Activated naive CD4-positive, alpha-beta T cell treated with anti-CD3 and anti-CD28 coated beads for 36 hours (primary cell): ENCODE measurements at regions not wholly inside any gene's neighbourhood (a gene's known extent, or its start where the extent isn't known, plus 50 kb on each side); places are given as distances from the start of the nearest gene placed in this dataset.
"Not testable (repeated sequence)": the region's sequence is repeated elsewhere in the genome, so short reads cannot be mapped to it uniquely, and the experiment has no call there.

Experiments
- CTCF ChIA-PET: fragments of 350-600 bp; sonication (Branson Sonifier 250); formaldehyde crosslinking; loops from one replicate; lab custom pipeline; 2021; ENCODE audit warnings: antibody characterized with exemption; lab: Charles Lee
- DNase-seq: peaks from one replicate; pipeline ENCODE4 v3.0.0-alpha.2; 2020
- H3K27ac Mint-ChIP-seq: one replicate; pipeline ENCODE4 v1.8.0; 2021; ENCODE audit warnings: mild to moderate bottlenecking, mixed read lengths
- H3K27me3 Mint-ChIP-seq: one replicate; pipeline ENCODE4 v1.8.0; 2021; ENCODE audit warnings: low read depth, mixed read lengths
- H3K36me3 Mint-ChIP-seq: one replicate; pipeline ENCODE4 v1.8.0; 2021; ENCODE audit warnings: low read depth, mixed read lengths
- H3K4me1 Mint-ChIP-seq: one replicate; pipeline ENCODE4 v1.8.0; 2021; ENCODE audit warnings: low read depth, mixed read lengths
- H3K4me3 Mint-ChIP-seq: one replicate; pipeline ENCODE4 v1.8.0; 2021; ENCODE audit warnings: mild to moderate bottlenecking, moderate library complexity, mixed read lengths
- H3K9me3 Mint-ChIP-seq: one replicate; pipeline ENCODE4 v1.8.0; 2021; ENCODE audit warnings: mixed read lengths
- intact Hi-C: fragments of 100-400 bp; cut with micrococcal nuclease; formaldehyde crosslinking; loops from one replicate; pipeline ENCODE4 v1.15.1; 2023

- DNase-seq, intact Hi-C loops, H3K27me3 Mint-ChIP-seq, CTCF ChIA-PET, H3K4me3 Mint-ChIP-seq, H3K36me3 Mint-ChIP-seq, H3K4me1 Mint-ChIP-seq, H3K27ac Mint-ChIP-seq: not testable (repeated sequence)
- peaks cover 12% of the 10 kb centered on the region for H3K9me3 Mint-ChIP-seq
These were observed 942.0 kb upstream of the ROBO1 start for GRCh38 chr3:80709597-80710322.

DNA sequence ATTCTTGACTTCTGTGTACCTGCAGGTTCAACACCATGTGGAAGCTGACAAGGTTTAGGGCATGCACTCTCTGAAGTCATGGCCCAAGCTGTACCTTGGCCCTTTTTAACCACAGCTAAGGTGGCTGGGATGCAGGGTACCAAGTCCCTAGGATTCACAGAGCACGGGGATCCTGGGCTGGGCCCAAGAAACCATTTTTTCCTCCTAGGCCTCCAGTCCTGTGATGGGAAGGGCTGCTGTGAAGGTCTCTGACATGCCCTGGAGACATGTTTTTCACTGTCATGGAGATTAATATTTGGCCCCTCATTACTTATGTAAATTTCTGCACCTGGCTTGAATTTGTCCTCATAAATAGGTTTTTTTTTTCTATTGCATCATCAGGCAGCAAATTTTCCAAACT lies 937.5 kb upstream of the ROBO1 start:
- no peaks in the 10 kb centered on the region for H3K4me1 Mint-ChIP-seq
- no peak overlapping the region for H3K4me3 Mint-ChIP-seq
- CTCF ChIA-PET: no interaction called here
- H3K9me3 Mint-ChIP-seq: peaks cover 4% of the 10 kb centered on the region
- no peaks in the 10 kb centered on the region for H3K27me3 Mint-ChIP-seq
- intact Hi-C loops: no loop called here
- H3K27ac Mint-ChIP-seq: no peak overlapping the region
- no peaks in the 10 kb centered on the region for H3K36me3 Mint-ChIP-seq
- no peak for DNase-seq

DNA sequence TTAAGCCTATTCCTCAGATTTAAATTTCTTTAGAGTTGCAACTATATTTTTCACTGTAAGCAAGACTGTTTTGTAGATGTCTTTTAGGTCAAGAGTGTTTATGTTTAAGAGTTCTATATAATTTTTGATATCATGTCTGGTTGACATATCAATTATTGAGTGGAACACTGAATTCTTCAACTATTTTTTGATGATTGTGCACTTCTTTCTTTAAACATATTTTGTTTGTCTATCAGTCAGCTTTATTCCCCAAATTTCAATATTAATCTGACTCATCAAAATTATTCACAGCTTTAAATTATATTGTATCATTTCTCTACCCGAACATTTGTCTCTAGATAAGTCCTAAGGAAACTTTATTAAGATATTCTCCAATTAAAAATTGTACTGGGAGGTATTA lies 933.6 kb upstream of the ROBO1 start:
- Mint-ChIP-seq H3K27ac (no peak overlapping the region), H3K27me3 (no peaks in the 10 kb centered on the region), H3K4me1 (no peaks in the 10 kb centered on the region), H3K9me3 (peaks cover 4% of the 10 kb centered on the region), H3K36me3 (no peaks in the 10 kb centered on the region), H3K4me3 (no peak overlapping the region)
- DNase-seq: no peak
- CTCF ChIA-PET: no interaction called here
- intact Hi-C loops: no loop called here

DNA sequence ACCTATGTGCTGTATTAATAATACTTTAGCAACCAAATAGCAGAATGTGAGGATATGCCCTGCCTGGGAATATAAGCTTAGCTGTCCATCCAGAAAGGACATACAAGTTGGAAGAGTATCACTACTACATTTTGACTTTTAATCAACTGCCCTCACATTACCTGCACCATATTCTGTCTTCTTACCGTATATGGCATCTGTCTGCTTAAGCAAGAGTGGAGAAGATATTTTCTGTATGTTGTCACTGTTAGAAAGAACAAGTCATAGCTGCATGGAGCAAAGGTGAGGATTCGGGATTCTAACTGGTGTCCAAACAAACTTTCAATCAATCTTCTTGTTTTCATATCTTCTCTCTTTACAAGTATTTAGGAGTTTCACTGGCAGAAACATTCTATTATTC lies 929.5 kb upstream of the ROBO1 start:
- no peak for DNase-seq
- Mint-ChIP-seq H3K27me3 (no peaks in the 10 kb centered on the region), H3K27ac (no peak overlapping the region), H3K4me3 (no peak overlapping the region), H3K36me3 (no peaks in the 10 kb centered on the region), H3K9me3 (peaks cover 3% of the 10 kb centered on the region), H3K4me1 (no peaks in the 10 kb centered on the region)
- CTCF ChIA-PET: no interaction called here
- intact Hi-C loops: no loop called here

DNA sequence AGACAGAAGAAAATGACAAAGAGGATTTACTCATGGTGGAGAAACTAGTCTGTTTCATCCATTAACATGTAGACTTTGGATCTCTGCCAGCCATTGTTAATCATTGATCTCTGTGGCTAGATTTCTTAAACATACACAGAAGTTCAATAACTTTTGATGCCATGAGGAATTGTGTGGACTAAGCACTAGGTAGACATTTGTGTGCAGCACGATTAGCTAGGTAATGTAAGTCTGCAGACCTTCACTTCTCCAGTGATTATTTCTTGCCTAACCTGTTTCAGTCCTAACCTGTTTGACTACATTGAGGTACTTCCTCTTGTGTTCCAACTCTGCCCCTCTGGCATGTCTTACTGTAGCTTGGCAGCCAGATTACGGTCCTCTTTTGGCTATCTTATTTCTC lies 928.5 kb upstream of the ROBO1 start:
- no peak overlapping the region for H3K4me3 Mint-ChIP-seq
- DNase-seq: no peak
- H3K36me3 Mint-ChIP-seq: no peaks in the 10 kb centered on the region
- H3K27ac Mint-ChIP-seq: no peak overlapping the region
- intact Hi-C loops: no loop called here
- H3K27me3 Mint-ChIP-seq: no peaks in the 10 kb centered on the region
- peaks cover 6% of the 10 kb centered on the region for H3K9me3 Mint-ChIP-seq
- CTCF ChIA-PET: no interaction called here
- H3K4me1 Mint-ChIP-seq: no peaks in the 10 kb centered on the region

- CTCF ChIA-PET: no interaction called here
- no peaks in the 10 kb centered on the region for H3K27me3 Mint-ChIP-seq
- peaks cover 6% of the 10 kb centered on the region for H3K9me3 Mint-ChIP-seq
These were observed 921.0 kb upstream of the ROBO1 start for GRCh38 chr3:80688814-80689213.

DNA sequence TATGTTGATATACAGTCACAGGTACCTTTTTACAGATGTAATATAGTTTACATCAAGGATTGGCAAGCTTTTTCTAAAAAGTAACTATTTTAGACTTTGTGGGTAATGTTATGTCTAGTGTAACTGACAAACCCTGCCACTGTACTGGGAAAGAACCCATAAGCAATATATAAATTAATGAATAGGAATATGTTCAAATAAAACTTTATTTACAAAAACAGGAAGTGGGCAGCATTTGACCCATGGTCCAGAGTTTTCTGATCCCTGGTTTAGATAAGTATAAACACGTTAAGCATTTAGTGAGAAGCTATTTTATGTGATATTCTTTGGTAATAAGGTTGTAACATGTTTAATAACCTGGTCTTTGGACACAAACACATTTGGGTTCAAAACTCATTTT lies 915.2 kb upstream of the ROBO1 start:
- intact Hi-C loops: no loop called here
- Mint-ChIP-seq H3K36me3 (no peaks in the 10 kb centered on the region), H3K27ac (no peak overlapping the region), H3K4me1 (no peaks in the 10 kb centered on the region), H3K4me3 (no peak overlapping the region), H3K27me3 (no peaks in the 10 kb centered on the region), H3K9me3 (peaks cover 6% of the 10 kb centered on the region)
- no peak for DNase-seq
- CTCF ChIA-PET: no interaction called here

More at GRCh38 chr3:80688814-80689213, 921.0 kb upstream of the ROBO1 start:
- intact Hi-C loops: loop anchor here (5.0 kb wide), 1 partner anchor 1167 kb away; no protein-coding TSS in a partner anchor
- no peak for DNase-seq
- no peaks in the 10 kb centered on the region for H3K4me1 Mint-ChIP-seq
- no peaks in the 10 kb centered on the region for H3K36me3 Mint-ChIP-seq
- H3K4me3 Mint-ChIP-seq: no peak overlapping the region
- no peak overlapping the region for H3K27ac Mint-ChIP-seq

- Mint-ChIP-seq H3K36me3 (no peaks in the 10 kb centered on the region), H3K4me3 (no peak overlapping the region), H3K9me3 (peaks cover 6% of the 10 kb centered on the region), H3K4me1 (no peaks in the 10 kb centered on the region), H3K27me3 (no peaks in the 10 kb centered on the region), H3K27ac (no peak overlapping the region)
- intact Hi-C loops: no loop called here
- CTCF ChIA-PET: no interaction called here
- DNase-seq: no peak
These were observed 914.4 kb upstream of the ROBO1 start for GRCh38 chr3:80682235-80682634.

DNA sequence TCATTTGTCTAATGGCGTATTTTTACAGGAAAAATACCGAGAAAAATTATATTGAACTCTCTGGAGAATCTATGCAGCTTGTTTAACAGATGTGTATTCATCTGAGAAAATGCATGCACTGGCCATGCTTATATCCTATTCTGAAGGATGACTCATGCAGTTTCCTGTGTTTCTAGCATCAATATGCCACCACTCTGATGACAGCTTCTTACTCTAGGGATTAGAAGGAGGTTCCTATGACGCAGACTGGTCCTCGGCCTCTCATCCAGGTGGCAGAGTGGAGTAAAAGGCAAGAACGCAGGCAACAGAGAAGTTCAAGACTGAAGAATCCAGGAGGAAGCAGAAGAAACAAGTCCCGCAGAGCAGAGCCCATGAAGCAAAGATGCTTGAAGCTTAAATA lies 910.0 kb upstream of the ROBO1 start:
- peaks cover 11% of the 10 kb centered on the region for H3K9me3 Mint-ChIP-seq
- intact Hi-C loops: no loop called here
- H3K27ac Mint-ChIP-seq: no peak overlapping the region
- H3K4me3 Mint-ChIP-seq: no peak overlapping the region
- no peaks in the 10 kb centered on the region for H3K36me3 Mint-ChIP-seq
- no peak for DNase-seq
- H3K4me1 Mint-ChIP-seq: no peaks in the 10 kb centered on the region
- H3K27me3 Mint-ChIP-seq: no peaks in the 10 kb centered on the region
- CTCF ChIA-PET: no interaction called here

DNA sequence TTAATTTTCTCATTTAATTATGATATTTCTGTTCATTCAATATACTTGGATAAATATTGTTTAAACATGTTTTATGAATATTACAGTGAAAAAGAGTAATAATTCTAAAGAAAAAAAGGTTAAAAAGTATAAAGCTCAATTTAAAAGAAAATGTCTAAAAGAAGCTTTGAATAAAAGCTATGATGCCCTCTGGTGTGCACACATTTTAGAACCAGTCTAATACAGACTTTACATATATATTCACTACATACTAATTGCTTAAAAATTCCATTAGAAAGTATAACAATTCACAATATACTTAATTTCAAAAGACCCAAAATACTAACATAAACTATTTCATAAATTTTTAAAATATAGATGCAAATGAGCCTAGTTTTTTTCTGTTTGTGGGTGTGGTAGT lies 909.1 kb upstream of the ROBO1 start:
- no peaks in the 10 kb centered on the region for H3K27me3 Mint-ChIP-seq
- DNase-seq: no peak
- intact Hi-C loops: no loop called here
- CTCF ChIA-PET: interaction anchor here (0.8 kb wide), 1 partner anchor 1157 kb away, joined by 3 read pairs; no protein-coding TSS in a partner anchor
- no peaks in the 10 kb centered on the region for H3K4me1 Mint-ChIP-seq
- peaks cover 7% of the 10 kb centered on the region for H3K9me3 Mint-ChIP-seq
- no peaks in the 10 kb centered on the region for H3K36me3 Mint-ChIP-seq
- no peak overlapping the region for H3K4me3 Mint-ChIP-seq
- H3K27ac Mint-ChIP-seq: no peak overlapping the region

DNA sequence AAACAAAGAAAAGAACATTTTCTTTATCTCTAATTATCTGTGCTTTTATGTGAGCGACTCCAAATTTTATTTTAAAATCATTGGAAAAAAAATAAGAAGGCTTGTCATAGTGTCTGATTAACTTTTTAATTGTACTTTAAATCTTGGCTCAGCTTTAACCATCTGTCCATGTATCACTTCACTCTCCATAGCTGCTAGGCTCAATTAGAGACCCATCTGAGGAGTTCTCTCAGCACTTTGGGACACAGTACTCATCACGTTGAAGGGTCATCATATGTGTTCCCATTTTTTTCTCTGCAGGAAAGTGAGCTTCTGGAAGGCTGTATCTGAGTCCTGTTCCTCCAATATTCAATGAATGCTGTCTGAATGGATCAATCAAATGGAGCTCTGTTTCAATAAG lies 908.5 kb upstream of the ROBO1 start:
- DNase-seq: no peak
- CTCF ChIA-PET: interaction anchor here (0.8 kb wide), 1 partner anchor 1156 kb away, joined by 3 read pairs; no protein-coding TSS in a partner anchor
- H3K4me1 Mint-ChIP-seq: no peaks in the 10 kb centered on the region
- H3K27ac Mint-ChIP-seq: no peak overlapping the region
- no peak overlapping the region for H3K4me3 Mint-ChIP-seq
- no peaks in the 10 kb centered on the region for H3K27me3 Mint-ChIP-seq
- no peaks in the 10 kb centered on the region for H3K36me3 Mint-ChIP-seq
- H3K9me3 Mint-ChIP-seq: peaks cover 5% of the 10 kb centered on the region
- intact Hi-C loops: no loop called here

DNA sequence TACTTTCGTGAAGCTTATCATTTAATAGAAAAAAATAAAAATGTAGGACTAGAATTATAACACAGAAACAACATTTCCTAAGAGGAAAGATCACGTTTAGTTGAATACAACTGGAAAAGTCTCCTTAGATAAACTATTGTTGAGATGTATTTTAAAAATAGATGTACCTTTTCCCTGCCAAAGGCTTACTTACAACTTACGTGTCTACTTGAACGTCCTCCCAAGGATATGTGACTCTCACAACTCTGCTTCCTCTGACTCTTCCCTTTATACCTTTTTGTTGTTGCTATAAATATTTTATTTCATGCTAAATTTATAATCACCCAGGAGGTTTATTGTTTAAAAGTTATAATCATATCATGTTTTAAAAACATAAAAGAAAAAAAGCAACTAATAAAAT lies 908.0 kb upstream of the ROBO1 start:
- H3K4me1 Mint-ChIP-seq: no peaks in the 10 kb centered on the region
- H3K36me3 Mint-ChIP-seq: no peaks in the 10 kb centered on the region
- H3K27ac Mint-ChIP-seq: no peak overlapping the region
- H3K9me3 Mint-ChIP-seq: peaks cover 5% of the 10 kb centered on the region
- no peaks in the 10 kb centered on the region for H3K27me3 Mint-ChIP-seq
- no peak for DNase-seq
- CTCF ChIA-PET: no interaction called here
- intact Hi-C loops: no loop called here
- H3K4me3 Mint-ChIP-seq: no peak overlapping the region

GRCh38 chr3:80668600-80669294 lies 900.9 kb upstream of the ROBO1 start:
- no peak overlapping the region for H3K27ac Mint-ChIP-seq
- no peaks in the 10 kb centered on the region for H3K27me3 Mint-ChIP-seq
- H3K9me3 Mint-ChIP-seq: peaks cover 12% of the 10 kb centered on the region
- peaks cover 1% of the 10 kb centered on the region for H3K36me3 Mint-ChIP-seq
- no peak for DNase-seq
- H3K4me1 Mint-ChIP-seq: no peaks in the 10 kb centered on the region
- H3K4me3 Mint-ChIP-seq: no peak overlapping the region
- intact Hi-C loops: no loop called here
- CTCF ChIA-PET: no interaction called here
